ENCODE measurements at regions not wholly inside any gene's neighbourhood (a gene's known extent, or its start where the extent isn't known, plus 50 kb on each side); places are given as distances from the start of the nearest gene placed in this dataset.

GRCh38 chr10:81216949-81217348 lies 658.0 kb upstream of the NRG3 start:
- TF ChIP-seq CTCF (conservative IDR thresholded peaks at IDR 0.05; ENCODE audit: low read depth, low read length), result no peak
- TF ChIP-seq EZH2 (IDR thresholded peaks at IDR 0.05; ENCODE audit: borderline replicate concordance, low read depth, low read length, poor library complexity, severe bottlenecking), result no peak

Measured in A673 (cell line).